Neural progenitor cell (in vitro differentiated cells): ENCODE measurements at regions not wholly inside any gene's neighbourhood (a gene's known extent, or its start where the extent isn't known, plus 50 kb on each side); places are given as distances from the start of the nearest gene placed in this dataset.

Experiments used
- CTCF ChIP-seq: fragments of 200-600 bp; sonication (generic); IDR thresholded peaks from 2 replicates; pipeline ENCODE4 v1.5.1; 2017; ENCODE audit warnings: antibody characterized with exemption, mild to moderate bottlenecking
- EZH2 ChIP-seq: fragments of 200-600 bp; sonication (generic); IDR thresholded peaks from 2 replicates; pipeline ENCODE4 v1.6.1; 2017; ENCODE audit warnings: antibody characterized with exemption, mild to moderate bottlenecking, moderate library complexity
- EZH2phosphoT487 ChIP-seq: fragments of 200-600 bp; sonication (generic); IDR thresholded peaks from 2 replicates; pipeline ENCODE4 v1.6.1; 2017; ENCODE audit warnings: antibody characterized with exemption

GRCh38 chr3:135460273-135460672, 505.3 kb upstream of the PPP2R3A start:
- no peak for TF ChIP-seq EZH2
- TF ChIP-seq CTCF = no peak
- no peak for TF ChIP-seq EZH2phosphoT487
